ENCODE measurements at regions not wholly inside any gene's neighbourhood (a gene's known extent, or its start where the extent isn't known, plus 50 kb on each side); places are given as distances from the start of the nearest gene placed in this dataset.

GRCh38 chr6:156279261-156279969 lies 497.8 kb upstream of the ARID1B start:
- H3K27ac Mint-ChIP-seq = no peak overlapping the region
- H3K9me3 Mint-ChIP-seq = peaks cover 7 to 10% of the 10 kb centered on the region in 2 donors
- DNase-seq = no peak
- ATAC-seq = no peak
- H3K4me1 Mint-ChIP-seq = peaks cover 8% of the 10 kb centered on the region
- H3K4me3 Mint-ChIP-seq = no peak overlapping the region
- peaks cover 5% of the 10 kb centered on the region for H3K27me3 Mint-ChIP-seq

- Mint-ChIP-seq H3K4me1 (peaks cover 20% of the 10 kb centered on the region), H3K27me3 (peaks cover 5% of the 10 kb centered on the region)
- ATAC-seq = no peak
Observed at GRCh38 chr6:156273065-156273711, 504.0 kb upstream of the ARID1B start.

GRCh38 chr6:156269751-156270369 lies 507.3 kb upstream of the ARID1B start:
- Mint-ChIP-seq H3K4me3 (peak overlapping the region; percentile 40 to 52), H3K4me1 (peaks cover 23% of the 10 kb centered on the region), H3K27ac (peak overlapping the region in 1 of 2 donors; percentile 19), H3K27me3 (no peaks in the 10 kb centered on the region), H3K9me3 (peaks cover 0 to 5% of the 10 kb centered on the region in 2 donors)
- DNase-seq (peak in 1 of 2 donors; percentile 12), ATAC-seq (peak; percentile 60)

More at GRCh38 chr6:156273065-156273711, 504.0 kb upstream of the ARID1B start:
- DNase-seq = no peak
- peaks cover 6 to 7% of the 10 kb centered on the region in 2 donors for H3K9me3 Mint-ChIP-seq
- H3K27ac Mint-ChIP-seq = no peak overlapping the region
- no peak overlapping the region for H3K4me3 Mint-ChIP-seq

GRCh38 chr6:156268849-156269248 lies 508.3 kb upstream of the ARID1B start:
- Mint-ChIP-seq H3K27ac (no peak overlapping the region), H3K4me1 (peaks cover 23% of the 10 kb centered on the region), H3K27me3 (no peaks in the 10 kb centered on the region), H3K4me3 (peak overlapping the region in 1 of 2 donors; percentile 66), H3K9me3 (peaks cover 0 to 5% of the 10 kb centered on the region in 2 donors)
- no peak for DNase-seq
- ATAC-seq = no peak

- H3K4me1 Mint-ChIP-seq = peaks cover 4% of the 10 kb centered on the region
- H3K4me3 Mint-ChIP-seq = no peak overlapping the region
- DNase-seq = no peak
- no peak for ATAC-seq
- H3K27ac Mint-ChIP-seq = no peak overlapping the region
- no peaks in the 10 kb centered on the region for H3K27me3 Mint-ChIP-seq
- peaks cover 0 to 9% of the 10 kb centered on the region in 2 donors for H3K9me3 Mint-ChIP-seq
Observed at GRCh38 chr6:156262014-156262413, 515.2 kb upstream of the ARID1B start.

GRCh38 chr6:156260815-156261214 lies 516.4 kb upstream of the ARID1B start:
- no peak for DNase-seq
- Mint-ChIP-seq H3K27me3 (no peaks in the 10 kb centered on the region), H3K9me3 (peaks cover 0 to 5% of the 10 kb centered on the region in 2 donors), H3K4me1 (peaks cover 16% of the 10 kb centered on the region), H3K4me3 (no peak overlapping the region), H3K27ac (no peak overlapping the region)
- no peak for ATAC-seq

GRCh38 chr6:156258981-156259380 lies 518.2 kb upstream of the ARID1B start:
- Mint-ChIP-seq H3K27ac (no peak overlapping the region), H3K4me3 (no peak overlapping the region), H3K27me3 (no peaks in the 10 kb centered on the region), H3K9me3 (peaks cover 0 to 4% of the 10 kb centered on the region in 2 donors), H3K4me1 (peaks cover 25% of the 10 kb centered on the region)
- no peak for ATAC-seq
- DNase-seq = no peak

GRCh38 chr6:156256161-156256560 lies 521.0 kb upstream of the ARID1B start:
- H3K4me3 Mint-ChIP-seq = no peak overlapping the region
- ATAC-seq = peak; percentile 89
- peak overlapping the region; percentile 30 to 52 for H3K27ac Mint-ChIP-seq

GRCh38 chr6:156254240-156254639 lies 522.9 kb upstream of the ARID1B start:
- no peak for ATAC-seq
- Mint-ChIP-seq H3K4me1 (peaks cover 50% of the 10 kb centered on the region), H3K4me3 (no peak overlapping the region)

More at GRCh38 chr6:156256161-156256560, 521.0 kb upstream of the ARID1B start:
- H3K9me3 Mint-ChIP-seq = peaks cover 12 to 13% of the 10 kb centered on the region in 2 donors
- no peaks in the 10 kb centered on the region for H3K27me3 Mint-ChIP-seq
- DNase-seq = peak; percentile 12 to 26
- H3K4me1 Mint-ChIP-seq = peaks cover 35% of the 10 kb centered on the region

GRCh38 chr6:156250593-156250992 lies 526.6 kb upstream of the ARID1B start:
- Mint-ChIP-seq H3K4me1 (peaks cover 31% of the 10 kb centered on the region), H3K4me3 (peak overlapping the region; percentile 4 to 24), H3K27me3 (no peaks in the 10 kb centered on the region), H3K27ac (peak overlapping the region; percentile 86 to 87), H3K9me3 (peaks cover 18 to 20% of the 10 kb centered on the region in 2 donors)
- ATAC-seq (peak; percentile 98), DNase-seq (peak; percentile 16 to 57)

More at GRCh38 chr6:156254240-156254639, 522.9 kb upstream of the ARID1B start:
- H3K9me3 Mint-ChIP-seq = peaks cover 18 to 19% of the 10 kb centered on the region in 2 donors
- no peaks in the 10 kb centered on the region for H3K27me3 Mint-ChIP-seq
- H3K27ac Mint-ChIP-seq = no peak overlapping the region
- DNase-seq = no peak

- ATAC-seq (no peak), DNase-seq (no peak)
- Mint-ChIP-seq H3K9me3 (peaks cover 6 to 7% of the 10 kb centered on the region in 2 donors), H3K4me3 (no peak overlapping the region), H3K27me3 (no peaks in the 10 kb centered on the region), H3K4me1 (no peaks in the 10 kb centered on the region), H3K27ac (no peak overlapping the region)
Observed at GRCh38 chr6:156242206-156242605, 535.0 kb upstream of the ARID1B start.

GRCh38 chr6:156231026-156231765 lies 546.0 kb upstream of the ARID1B start:
- Mint-ChIP-seq H3K27me3 (no peaks in the 10 kb centered on the region), H3K27ac (no peak overlapping the region), H3K4me3 (no peak overlapping the region), H3K9me3 (peaks cover 0 to 14% of the 10 kb centered on the region in 2 donors), H3K4me1 (no peaks in the 10 kb centered on the region)
- ATAC-seq (no peak), DNase-seq (no peak)

- ATAC-seq (no peak), DNase-seq (no peak)
- Mint-ChIP-seq H3K4me3 (no peak overlapping the region), H3K9me3 (peaks cover 10 to 24% of the 10 kb centered on the region in 2 donors), H3K27me3 (peaks cover 8% of the 10 kb centered on the region), H3K4me1 (no peaks in the 10 kb centered on the region), H3K27ac (no peak overlapping the region)
Observed at GRCh38 chr6:156219973-156220372, 557.2 kb upstream of the ARID1B start.

- DNase-seq (no peak), ATAC-seq (no peak)
- Mint-ChIP-seq H3K4me3 (no peak overlapping the region), H3K9me3 (peaks cover 24 to 26% of the 10 kb centered on the region in 2 donors), H3K4me1 (peaks cover 6% of the 10 kb centered on the region), H3K27me3 (no peaks in the 10 kb centered on the region), H3K27ac (no peak overlapping the region)
Observed at GRCh38 chr6:156205678-156206077, 571.5 kb upstream of the ARID1B start.

- no peak overlapping the region for H3K4me3 Mint-ChIP-seq
- H3K4me1 Mint-ChIP-seq = peaks cover 35% of the 10 kb centered on the region
- ATAC-seq (no peak), DNase-seq (no peak)
- peaks cover 5 to 13% of the 10 kb centered on the region in 2 donors for H3K9me3 Mint-ChIP-seq
- no peak overlapping the region for H3K27ac Mint-ChIP-seq
- no peaks in the 10 kb centered on the region for H3K27me3 Mint-ChIP-seq
Observed at GRCh38 chr6:156199182-156199581, 578.0 kb upstream of the ARID1B start.
